Body of pancreas (tissue), 4 donors: ENCODE measurements at regions not wholly inside any gene's neighbourhood (a gene's known extent, or its start where the extent isn't known, plus 50 kb on each side); places are given as distances from the start of the nearest gene placed in this dataset.

Experiments
- ATAC-seq: fragments of 150-250 bp; one replicate; pipeline ENCODE4 v1.9.1; 2016
- DNase-seq, 4 donors: peaks; one replicate each; pipeline ENCODE4 v3.0.0-alpha.2; 2019
- H3K27ac ChIP-seq, 4 donors: fragments of 200-600 bp; sonication (generic); 1 replicate in 3 of 4; 2 replicates in 1 of 4; pipeline versions ENCODE4 v1.5.1 to v1.6.1; 2016 to 2019; ENCODE audit warnings: mild to moderate bottlenecking in 1 of 4, mixed read lengths in 1 of 4, moderate library complexity in 1 of 4
- H3K27me3 ChIP-seq, 2 donors: fragments of 200-600 bp; sonication (generic); one replicate each; pipeline ENCODE4 v1.6.0; 2016; ENCODE audit warnings: mild to moderate bottlenecking in 1 of 2
- H3K36me3 ChIP-seq, 2 donors: fragments of 200-600 bp; sonication (generic); replicated peaks in 1 of 2; 2 replicates each; pipeline ENCODE4 v1.5.1; 2016; ENCODE audit warnings: low read depth in 2 of 2; ENCODE audit not compliant: insufficient read depth in 1 of 2
- H3K4me1 ChIP-seq: fragments of 200-600 bp; sonication (generic); one replicate; pipeline ENCODE4 v1.6.0; 2016
- H3K4me3 ChIP-seq, 2 donors: fragments of 200-600 bp; sonication (generic); 1 replicate in 1 of 2; 2 replicates in 1 of 2; pipeline ENCODE4 v1.5.1; 2016 to 2019
- H3K9me3 ChIP-seq, 3 donors: fragments of 200-600 bp; sonication (generic); 1 replicate in 2 of 3; 2 replicates in 1 of 3; pipeline ENCODE4 v1.5.1; 2016
- CTCF ChIP-seq, 7 experiments: fragments of 450-650 bp in 4 of 7; fragments of 200-600 bp in 3 of 7; sonication (generic) in 3 of 7; IDR thresholded peaks; one replicate each; pipeline ENCODE4 v1.5.1; 2016 to 2019; ENCODE audit warnings: antibody characterized with exemption in 7 of 7
- POLR2A ChIP-seq, 3 donors: fragments of 450-650 bp; IDR thresholded peaks; one replicate each; pipeline ENCODE4 v1.6.1; 2016; ENCODE audit warnings: antibody characterized with exemption in 3 of 3, mild to moderate bottlenecking in 2 of 3
- WGBS, 2 donors: methylation state at CpG; one replicate each; pipeline ENCODE4 v1.1.5; 2017; 5-methylcytosine and 5-hydroxymethylcytosine counted together
- intact Hi-C: fragments of 100-400 bp; cut with DNase I; formaldehyde crosslinking; loops from one replicate; pipeline ENCODE4 v1.15.1; 2023

DNA sequence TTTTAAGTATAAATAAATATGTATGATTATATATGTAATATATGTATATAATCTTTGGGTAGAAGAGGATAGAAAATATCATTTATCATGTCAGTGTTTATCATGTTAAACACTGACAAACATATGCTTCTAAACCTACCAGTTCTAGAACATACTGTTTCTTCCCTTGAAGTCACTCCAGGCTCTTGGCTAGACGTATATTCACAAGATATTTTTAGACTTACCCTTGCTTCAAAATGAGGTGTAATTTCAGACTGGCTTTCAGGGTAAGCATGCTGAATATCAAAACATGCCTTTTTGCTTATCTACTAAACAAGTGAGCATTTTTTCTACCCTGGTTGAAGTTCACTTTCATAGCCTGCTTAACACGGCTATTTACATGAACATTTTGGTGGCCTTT lies 642.4 kb upstream of the PKDCC start:
- intact Hi-C loops, result no loop called here

DNA sequence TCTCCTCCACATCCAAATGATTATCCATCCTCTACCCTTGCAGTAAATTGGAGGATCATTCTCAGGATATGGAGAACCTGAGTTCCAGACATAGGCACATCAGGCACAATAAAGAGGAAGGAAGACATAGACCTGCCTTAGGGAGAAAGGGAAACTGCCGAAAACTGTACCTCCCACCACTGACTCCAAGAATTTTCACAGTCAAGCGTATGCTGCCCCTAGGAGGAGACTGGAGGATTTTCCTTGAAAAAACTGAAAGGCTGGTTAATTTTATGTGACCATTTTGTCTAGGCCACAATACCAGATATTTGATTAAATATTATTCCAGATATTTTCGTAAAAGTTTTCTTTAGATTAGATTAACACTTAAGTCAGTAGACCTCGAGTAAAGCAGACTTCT lies 638.5 kb upstream of the PKDCC start:
- H3K27me3 ChIP-seq, result no peaks in the 10 kb centered on the region
- H3K4me1 ChIP-seq, result no peaks in the 10 kb centered on the region
- H3K9me3 ChIP-seq, result no peaks in the 10 kb centered on the region
- 53 to 57% methylated on average over 4 of the region's 4 CpGs for WGBS, 2 donors
- no peaks in the 10 kb centered on the region for H3K36me3 ChIP-seq
- intact Hi-C loops, result no loop called here
- DNase-seq (no peak), ATAC-seq (no peak)
- no peak overlapping the region for H3K27ac ChIP-seq
- TF ChIP-seq CTCF (IDR thresholded peaks at IDR 0.05), result no peak
- TF ChIP-seq POLR2A (IDR thresholded peaks at IDR 0.05), result no peak
- H3K4me3 ChIP-seq, result no peak overlapping the region

More for the DNA sequence above, 642.4 kb upstream of the PKDCC start:
- WGBS, 2 donors, result 49 to 56% methylated on average over 2 of the region's 2 CpGs
- Histone ChIP-seq H3K9me3 (no peaks in the 10 kb centered on the region), H3K4me1 (no peaks in the 10 kb centered on the region), H3K4me3 (no peak overlapping the region), H3K27ac (no peak overlapping the region), H3K27me3 (no peaks in the 10 kb centered on the region), H3K36me3 (no peaks in the 10 kb centered on the region)
- ATAC-seq, result no peak
- TF ChIP-seq POLR2A (IDR thresholded peaks at IDR 0.05) (no peak), CTCF (IDR thresholded peaks at IDR 0.05) (no peak)
- no peak for DNase-seq

DNA sequence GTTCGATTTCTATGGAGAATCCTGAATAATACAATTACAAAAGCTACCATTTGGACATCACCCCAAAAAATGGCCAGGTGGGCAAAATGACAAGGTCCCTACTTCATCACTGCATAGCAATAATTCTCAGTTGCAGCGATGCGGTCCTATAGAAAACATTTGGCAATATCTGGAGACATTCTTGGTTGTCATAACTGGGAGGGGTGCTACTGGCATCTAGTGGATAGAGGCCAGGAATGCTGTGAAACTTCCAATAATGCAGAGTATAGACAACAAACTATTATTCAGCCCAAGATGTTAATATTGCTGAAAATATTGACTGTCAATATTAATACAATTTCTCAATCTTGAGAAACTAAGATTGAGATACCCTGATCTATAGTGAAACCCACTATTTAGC lies 637.8 kb upstream of the PKDCC start:
- WGBS, 2 donors, result 66 to 73% methylated on average over 3 of the region's 3 CpGs
- DNase-seq (no peak), ATAC-seq (no peak)
- no peaks in the 10 kb centered on the region for H3K9me3 ChIP-seq
- H3K4me3 ChIP-seq, result no peak overlapping the region
- H3K36me3 ChIP-seq, result no peaks in the 10 kb centered on the region
- H3K4me1 ChIP-seq, result no peaks in the 10 kb centered on the region
- H3K27ac ChIP-seq, result no peak overlapping the region
- intact Hi-C loops, result no loop called here
- H3K27me3 ChIP-seq, result no peaks in the 10 kb centered on the region
- no peak for TF ChIP-seq POLR2A (IDR thresholded peaks at IDR 0.05)

DNA sequence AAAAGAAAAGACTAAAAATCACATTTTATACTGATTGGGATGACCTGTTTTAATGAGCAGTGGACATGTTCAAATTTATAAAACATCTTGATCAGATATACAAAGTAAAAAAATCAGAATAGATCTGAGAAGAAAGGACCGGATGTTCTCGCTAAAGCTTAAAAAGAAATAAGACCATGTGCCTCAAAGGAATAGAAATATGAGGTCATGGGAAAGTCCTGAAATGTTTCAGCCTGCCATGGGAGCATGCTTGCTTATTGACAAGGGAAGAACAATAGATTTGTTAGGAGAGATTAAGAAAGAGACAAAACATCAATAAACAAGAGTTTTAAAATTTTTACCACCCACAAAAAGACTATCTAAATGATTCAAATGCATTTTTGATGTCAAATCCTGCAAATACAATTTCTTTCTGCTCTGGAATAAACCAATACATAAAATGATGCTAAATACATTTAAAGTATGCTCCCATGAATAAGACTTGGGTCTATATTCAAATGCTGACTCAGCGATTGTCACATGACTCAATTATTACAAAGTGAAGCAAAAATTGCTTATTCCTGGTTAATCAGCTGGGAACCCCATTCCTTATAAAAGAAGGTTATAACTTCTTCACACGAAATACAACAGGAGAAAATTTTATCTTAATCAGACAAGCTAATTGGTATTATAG lies 633.9 kb upstream of the PKDCC start:
- Histone ChIP-seq H3K4me1 (no peaks in the 10 kb centered on the region), H3K9me3 (no peaks in the 10 kb centered on the region), H3K27ac (no peak overlapping the region), H3K36me3 (no peaks in the 10 kb centered on the region), H3K27me3 (no peaks in the 10 kb centered on the region), H3K4me3 (no peak overlapping the region)
- ATAC-seq (no peak), DNase-seq (no peak)
- TF ChIP-seq CTCF (IDR thresholded peaks at IDR 0.05) (no peak), POLR2A (IDR thresholded peaks at IDR 0.05) (no peak)
- 51 to 60% methylated on average over 4 of the region's 4 CpGs for WGBS, 2 donors
- intact Hi-C loops, result no loop called here

- DNase-seq (no peak), ATAC-seq (no peak)
- Histone ChIP-seq H3K27ac (no peak overlapping the region), H3K4me3 (no peak overlapping the region), H3K9me3 (no peaks in the 10 kb centered on the region), H3K36me3 (no peaks in the 10 kb centered on the region), H3K27me3 (no peaks in the 10 kb centered on the region), H3K4me1 (no peaks in the 10 kb centered on the region)
- peak in 3 of 7 experiments; percentile 7 to 23 (median 17) for TF ChIP-seq CTCF (IDR thresholded peaks at IDR 0.05)
- TF ChIP-seq POLR2A (IDR thresholded peaks at IDR 0.05), result no peak
- 50 to 58% methylated on average over 5 of the region's 5 CpGs for WGBS, 2 donors
- intact Hi-C loops, result no loop called here
Observed at GRCh38 chr2:41414486-41415230, 633.2 kb upstream of the PKDCC start.
